ENCODE measurements at regions not wholly inside any gene's neighbourhood (a gene's known extent, or its start where the extent isn't known, plus 50 kb on each side); places are given as distances from the start of the nearest gene placed in this dataset.
A peak's percentile ranks its signal among the peaks of the same experiment; 100 is the strongest.

- peak in 1 of 10 donors; percentile 57 for DNase-seq
- intact Hi-C loops (cut with DNase I), result no loop called here
These were observed 126.1 kb downstream of the SEC14L1 start for GRCh38 chr17:77266891-77267341.

GRCh38 chr17:77269696-77270681, 129.2 kb downstream of the SEC14L1 start:
- intact Hi-C loops (cut with DNase I), result no loop called here
- DNase-seq, result peak in 1 of 10 donors; percentile 49

DNA sequence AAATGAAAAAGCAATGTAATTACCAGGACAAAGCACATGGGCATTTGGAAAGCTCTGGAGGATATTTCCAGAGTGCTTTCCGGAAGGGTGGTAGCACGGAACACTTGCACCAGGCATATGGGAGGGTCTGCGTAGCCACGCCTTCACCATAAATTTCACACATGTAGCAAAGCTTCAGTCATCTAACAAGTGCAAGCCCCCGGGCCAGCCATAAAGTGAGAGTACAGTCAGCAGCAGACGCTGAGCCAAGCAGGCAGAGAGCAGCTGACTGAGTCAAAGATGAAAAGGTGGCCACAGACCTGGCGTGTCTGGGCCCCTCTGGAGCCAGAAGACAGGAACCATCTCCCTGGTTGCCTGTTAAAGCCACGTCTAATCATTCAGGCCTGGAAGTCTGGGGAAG, 130.6 kb downstream of the SEC14L1 start:
- DNase-seq, result no peak
- intact Hi-C loops (cut with DNase I), result no loop called here

- intact Hi-C loops (cut with DNase I), result no loop called here
- DNase-seq, result no peak
These were observed 132.8 kb downstream of the SEC14L1 start for GRCh38 chr17:77273397-77274085.

DNA sequence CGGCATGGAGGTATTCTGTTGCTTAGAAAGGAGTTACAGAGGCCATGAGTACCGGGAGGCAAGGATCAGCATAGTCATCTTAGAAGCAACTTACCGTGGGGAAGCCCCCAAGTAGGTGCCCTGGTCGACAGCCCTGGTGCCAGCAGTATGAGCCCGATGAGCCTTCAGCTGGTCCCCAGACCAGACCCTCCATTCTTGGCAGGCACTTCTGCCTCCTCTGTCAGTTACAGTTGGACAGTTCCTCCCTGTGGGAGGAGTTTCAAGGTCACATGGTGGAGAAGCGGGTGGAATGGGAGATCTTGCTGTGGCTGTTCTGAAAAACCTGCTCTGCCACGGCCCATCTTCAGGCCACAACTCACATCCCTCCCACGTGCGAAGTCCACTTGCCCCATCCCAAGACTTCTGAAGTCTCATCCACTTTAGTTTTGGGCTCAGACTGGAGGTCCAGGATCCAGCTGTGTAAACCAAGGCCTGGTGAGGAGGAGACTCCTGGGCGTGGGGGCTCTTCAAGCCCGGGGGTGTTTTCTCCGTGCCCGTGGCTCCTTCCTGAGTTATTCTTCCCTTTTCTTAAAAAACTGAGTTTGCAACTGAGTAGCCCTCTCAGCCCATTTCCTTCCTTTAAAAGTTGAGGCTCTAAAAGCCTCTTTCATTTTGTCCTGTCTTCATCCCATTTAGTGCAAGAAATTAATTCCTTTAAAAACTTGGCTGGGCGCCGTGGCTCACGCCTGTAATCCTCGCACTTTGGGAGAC, 133.5 kb downstream of the SEC14L1 start:
- DNase-seq, result no peak
- intact Hi-C loops (cut with DNase I), result no loop called here

DNA sequence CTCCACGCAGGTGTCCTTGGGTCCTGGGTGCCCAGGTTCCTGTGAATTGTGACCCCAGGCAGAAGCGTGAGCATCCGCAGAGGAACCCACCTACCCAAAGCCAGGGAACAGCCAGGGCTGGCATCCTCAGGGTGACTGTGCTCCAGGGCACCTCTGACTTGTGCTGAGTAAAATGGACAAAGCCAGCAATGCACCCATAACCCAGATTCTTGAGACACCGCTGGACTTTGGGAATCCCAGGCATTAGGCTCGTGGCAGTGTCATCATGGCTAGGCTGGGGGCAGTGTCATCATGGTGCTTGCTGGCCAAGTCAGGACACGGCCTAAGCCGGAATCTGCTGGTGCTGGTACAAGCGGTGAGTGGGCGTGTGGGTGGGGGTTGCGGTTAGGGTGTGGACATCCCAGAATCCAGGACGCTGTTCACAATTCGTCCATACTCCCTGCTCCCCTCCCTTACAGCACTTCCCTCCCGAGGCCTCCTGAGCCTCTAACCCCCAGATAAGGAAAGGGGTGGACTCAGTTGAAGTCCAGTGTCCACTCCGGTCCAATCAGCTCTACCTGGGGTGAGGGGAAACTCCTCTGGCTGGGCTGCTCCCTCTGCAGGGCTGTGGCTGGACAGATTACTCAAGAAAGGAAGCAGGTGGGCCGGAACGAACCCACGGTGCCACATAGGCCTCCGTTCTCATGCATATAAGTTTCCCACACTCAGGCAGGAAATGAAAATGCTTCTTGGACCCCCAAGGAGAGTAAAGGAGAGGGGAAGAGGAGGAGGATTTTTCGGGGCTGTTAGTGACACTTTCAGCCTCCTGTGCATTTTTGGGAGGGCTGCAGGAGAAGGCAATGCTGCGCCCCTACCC, 138.9 kb downstream of the SEC14L1 start:
- DNase-seq, result no peak
- intact Hi-C loops (cut with DNase I), result no loop called here

DNA sequence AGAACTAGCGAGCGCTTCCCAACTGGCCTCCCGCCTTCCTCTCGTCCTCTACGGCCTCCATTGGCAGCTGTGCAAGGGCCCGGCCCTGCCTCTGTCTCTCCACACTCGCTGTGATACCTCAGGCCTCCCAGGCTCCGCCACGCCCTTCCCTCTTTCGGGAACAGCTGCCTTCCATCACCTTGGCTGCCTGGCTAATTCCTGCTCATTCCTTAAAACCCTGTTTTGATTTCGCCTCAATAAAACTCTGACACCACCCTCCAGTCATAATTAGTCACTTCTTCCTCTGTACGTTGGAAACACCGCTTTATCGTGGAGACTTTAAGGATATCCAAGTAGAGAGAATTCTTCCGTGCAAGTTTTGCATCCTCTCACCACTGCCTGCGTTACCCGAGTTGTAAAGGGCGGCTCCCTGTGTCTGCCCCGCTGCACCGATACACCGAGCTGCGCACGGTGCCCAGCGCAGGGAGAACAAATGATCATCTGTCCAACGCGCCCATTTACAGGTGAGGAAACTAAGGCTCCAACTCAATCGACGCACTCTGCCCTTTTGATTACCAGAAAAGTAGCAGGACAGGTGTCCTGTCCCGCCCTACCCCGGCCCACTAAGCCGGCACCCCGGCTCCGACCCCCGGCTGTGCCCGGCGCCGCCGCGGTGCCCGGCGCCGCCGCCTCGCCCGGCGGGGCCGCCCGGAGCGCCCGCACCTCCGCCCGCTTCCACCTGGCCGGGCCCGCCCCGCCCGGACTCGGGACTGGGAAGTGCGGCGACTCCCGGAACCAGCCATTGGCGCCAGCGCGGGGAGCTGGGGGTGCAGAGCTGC, 139.7 kb downstream of the SEC14L1 start:
- intact Hi-C loops (cut with DNase I), result no loop called here
- DNase-seq, result peak in 1 of 10 donors; percentile 87

DNA sequence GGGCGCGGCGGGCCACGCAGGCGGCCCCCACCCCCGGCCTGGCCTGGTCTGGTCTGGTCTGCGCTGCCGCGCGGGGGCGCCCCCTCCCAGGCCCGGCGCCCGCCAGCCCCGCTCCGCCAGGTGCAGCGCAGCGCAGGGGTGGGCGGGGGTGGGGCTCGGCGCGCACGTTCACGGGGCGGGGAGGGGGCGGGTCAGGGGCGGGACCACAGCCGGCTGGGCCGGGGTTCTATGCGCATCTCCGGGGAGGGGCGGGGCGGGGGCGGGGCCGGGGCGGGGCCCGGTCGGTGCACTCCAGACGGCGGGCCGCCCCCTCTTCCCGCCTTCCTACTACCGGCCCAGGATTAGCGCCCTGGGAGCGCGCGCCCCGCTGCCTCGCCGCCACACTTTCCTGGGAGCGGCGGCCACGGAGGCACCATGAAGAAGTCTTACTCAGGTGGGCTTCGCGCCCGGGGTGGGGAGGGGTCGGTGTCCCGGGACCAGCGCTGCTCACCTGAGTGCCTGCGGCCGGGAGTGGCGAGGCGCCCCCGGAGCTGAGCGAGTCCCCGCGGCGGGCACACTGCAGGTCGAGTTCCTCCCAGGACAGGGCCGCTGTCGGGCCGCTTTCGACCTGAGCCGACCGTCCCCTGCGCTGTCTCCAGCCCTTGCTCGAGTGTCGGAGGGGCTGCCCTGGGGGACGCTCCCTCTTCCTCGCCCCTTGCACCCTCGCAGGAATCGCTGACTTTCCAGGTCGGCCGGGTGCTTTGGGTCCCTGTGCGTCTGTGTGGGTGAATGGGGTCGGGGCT, 140.5 kb downstream of the SEC14L1 start:
- intact Hi-C loops (cut with DNase I), result no loop called here

GRCh38 chr17:77281904-77282367, 141.2 kb downstream of the SEC14L1 start:
- intact Hi-C loops (cut with DNase I), result no loop called here
- DNase-seq, result no peak

More for the DNA sequence above, 140.5 kb downstream of the SEC14L1 start:
- peak in 3 of 10 donors; percentile 41 to 88 (median 88) for DNase-seq

- intact Hi-C loops (cut with DNase I), result no loop called here
- no peak for DNase-seq
These were observed 142.1 kb downstream of the SEC14L1 start for GRCh38 chr17:77282524-77283515.

DNA sequence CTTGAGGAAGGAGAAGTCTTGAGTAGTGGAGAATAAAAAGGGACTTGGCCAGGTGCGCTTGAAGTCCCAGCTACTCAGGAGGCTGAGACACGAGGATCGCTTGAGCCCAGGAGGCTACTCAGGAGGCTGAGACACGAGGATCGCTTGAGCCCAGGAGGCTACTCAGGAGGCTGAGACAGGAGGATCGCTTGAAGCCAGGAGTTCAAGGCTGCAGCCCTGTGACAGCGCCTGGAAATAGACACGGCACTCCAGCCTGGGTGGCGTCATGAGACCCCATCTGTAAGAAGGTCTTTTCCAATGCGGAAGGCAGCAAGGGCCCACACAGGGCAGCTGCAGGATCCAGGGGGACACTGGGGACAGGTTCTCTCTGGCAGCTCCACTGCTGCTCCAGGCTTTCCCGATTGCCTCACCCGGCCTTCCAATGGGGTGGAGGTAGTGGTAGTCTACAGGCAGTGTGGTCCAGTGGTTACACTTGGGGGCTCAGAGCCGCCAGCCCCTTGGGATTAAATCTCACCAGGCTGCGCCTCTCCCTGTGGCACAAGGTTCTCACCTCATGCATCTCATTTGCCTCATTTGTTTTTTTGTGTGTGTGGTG, 143.4 kb downstream of the SEC14L1 start:
- intact Hi-C loops (cut with DNase I), result no loop called here
- no peak for DNase-seq

DNA sequence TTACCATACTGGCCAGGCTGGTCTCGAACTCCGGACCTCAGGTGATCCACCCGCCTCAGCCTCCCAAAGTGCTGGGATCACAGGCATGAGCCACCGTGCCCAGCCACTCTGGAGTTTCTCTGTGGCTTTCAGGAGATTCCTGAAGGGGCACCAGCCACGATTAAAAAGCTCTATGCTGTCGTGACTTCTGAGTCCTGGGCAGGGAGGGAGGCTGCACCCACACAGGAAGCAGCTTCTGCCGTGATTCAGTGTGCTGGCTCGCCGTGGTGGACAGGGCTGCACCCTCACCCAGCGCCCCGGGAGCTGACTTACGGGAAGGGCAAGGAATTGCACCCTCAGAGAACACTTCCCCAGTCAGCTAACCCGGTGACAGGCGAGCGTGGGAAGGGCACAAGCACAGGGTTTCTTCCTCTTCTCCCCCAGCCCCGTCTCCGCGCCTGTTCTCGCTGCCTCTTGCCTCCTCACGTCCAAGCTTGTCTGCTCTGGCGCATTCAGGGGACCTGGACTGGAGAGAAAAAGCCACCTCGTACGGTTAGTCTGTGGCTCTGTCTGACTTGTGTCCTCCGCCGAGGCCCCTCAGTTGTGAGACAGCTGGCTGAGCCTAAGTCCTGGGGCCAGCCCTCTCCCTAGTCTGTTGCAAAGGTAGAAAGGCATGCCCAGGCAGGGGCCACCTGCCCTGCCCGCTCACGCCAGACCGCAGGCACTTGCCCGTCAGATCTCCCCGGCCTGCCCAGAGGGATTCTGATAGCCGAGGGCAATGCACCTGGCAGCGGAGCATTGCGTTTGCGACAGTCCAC, 145.0 kb downstream of the SEC14L1 start:
- intact Hi-C loops (cut with DNase I), result no loop called here
- peak in 4 of 10 donors; percentile 24 to 92 (median 42) for DNase-seq

DNA sequence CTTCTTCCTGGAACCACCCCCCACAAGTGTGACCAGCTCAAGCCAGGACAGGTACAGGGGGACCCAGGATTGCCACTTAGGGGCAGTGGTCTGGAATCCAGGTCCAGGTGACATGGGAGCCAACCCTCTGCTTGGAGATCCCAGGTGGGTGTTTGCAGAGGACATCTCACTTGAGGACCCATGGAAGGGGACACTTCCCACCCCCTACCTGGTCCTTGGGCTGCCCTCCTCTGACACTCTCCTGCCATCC, 145.5 kb downstream of the SEC14L1 start:
- DNase-seq, result no peak
- intact Hi-C loops (cut with DNase I), result no loop called here

- peak in 1 of 10 donors; percentile 23 for DNase-seq
- intact Hi-C loops (cut with DNase I), result no loop called here
These were observed 146.1 kb downstream of the SEC14L1 start for GRCh38 chr17:77286641-77287431.

GRCh38 chr17:77287432-77288068, 146.8 kb downstream of the SEC14L1 start:
- intact Hi-C loops (cut with DNase I), result no loop called here
- DNase-seq, result no peak
